ENCODE measurements at regions not wholly inside any gene's neighbourhood (a gene's known extent, or its start where the extent isn't known, plus 50 kb on each side); places are given as distances from the start of the nearest gene placed in this dataset.

- Histone ChIP-seq H3K27me3 (ENCODE audit: insufficient read depth, low read depth, low read length) (no peaks in the 10 kb centered on the region), H3F3A (ENCODE audit: insufficient read depth, low read length, poor library complexity, severe bottlenecking) (no peaks in the 10 kb centered on the region), H3K4me3 (ENCODE audit: low read length) (no peak overlapping the region), H3K9me3 (ENCODE audit: low read length) (no peaks in the 10 kb centered on the region), H3K9ac (ENCODE audit: low read length) (no peak overlapping the region), H3K4me2 (ENCODE audit: low read length) (no peak overlapping the region), H3K27ac (ENCODE audit: low read length) (no peak overlapping the region), H4K20me1 (ENCODE audit: insufficient read depth) (no peaks in the 10 kb centered on the region), H3K9me2 (ENCODE audit: insufficient read depth, low read length) (no peaks in the 10 kb centered on the region), H3K36me3 (ENCODE audit: insufficient read depth, low read length) (no peaks in the 10 kb centered on the region), H3K79me2 (replicated peaks; ENCODE audit: insufficient read depth, low read length) (no peaks in the 10 kb centered on the region), H2AFZ (ENCODE audit: low read depth, low read length) (no peak overlapping the region)
- TF ChIP-seq REST (IDR thresholded peaks at IDR 0.05; ENCODE audit: borderline replicate concordance) (no peak), SMC3 (conservative IDR thresholded peaks at IDR 0.05; ENCODE audit: poor library complexity) (no peak), EP300 (conservative IDR thresholded peaks at IDR 0.05; ENCODE audit: poor library complexity, severe bottlenecking) (no peak), TAF1 (IDR thresholded peaks at IDR 0.05; ENCODE audit: low read depth) (no peak), CTCF (IDR thresholded peaks at IDR 0.05; ENCODE audit: poor library complexity, severe bottlenecking) (no peak), EZH2 (IDR thresholded peaks at IDR 0.05; ENCODE audit: borderline replicate concordance, insufficient read depth, low read length, poor library complexity, severe bottlenecking) (no peak), MXI1 (conservative IDR thresholded peaks at IDR 0.05; ENCODE audit: poor library complexity, severe bottlenecking) (no peak)
Observed at GRCh38 chr5:165508861-165509260, 2003.4 kb downstream of the MAT2B start.

GRCh38 chr5:165521816-165522610 is 2016.6 kb downstream of the MAT2B start:
- Histone ChIP-seq H4K20me1 (ENCODE audit: insufficient read depth) (no peaks in the 10 kb centered on the region), H3K36me3 (ENCODE audit: insufficient read depth, low read length) (no peaks in the 10 kb centered on the region), H3K27me3 (ENCODE audit: insufficient read depth, low read depth, low read length) (no peaks in the 10 kb centered on the region), H3K4me2 (ENCODE audit: low read length) (no peak overlapping the region), H3K9me2 (ENCODE audit: insufficient read depth, low read length) (no peaks in the 10 kb centered on the region), H2AFZ (ENCODE audit: low read depth, low read length) (no peak overlapping the region), H3K27ac (ENCODE audit: low read length) (no peak overlapping the region), H3K4me3 (ENCODE audit: low read length) (no peak overlapping the region), H3K9me3 (ENCODE audit: low read length) (no peaks in the 10 kb centered on the region), H3F3A (ENCODE audit: insufficient read depth, low read length, poor library complexity, severe bottlenecking) (no peaks in the 10 kb centered on the region), H3K79me2 (replicated peaks; ENCODE audit: insufficient read depth, low read length) (no peaks in the 10 kb centered on the region), H3K9ac (ENCODE audit: low read length) (no peak overlapping the region)
- TF ChIP-seq MXI1 (conservative IDR thresholded peaks at IDR 0.05; ENCODE audit: poor library complexity, severe bottlenecking) (no peak), SMC3 (conservative IDR thresholded peaks at IDR 0.05; ENCODE audit: poor library complexity) (no peak), REST (IDR thresholded peaks at IDR 0.05; ENCODE audit: borderline replicate concordance) (no peak), EZH2 (IDR thresholded peaks at IDR 0.05; ENCODE audit: borderline replicate concordance, insufficient read depth, low read length, poor library complexity, severe bottlenecking) (no peak), CTCF (IDR thresholded peaks at IDR 0.05; ENCODE audit: poor library complexity, severe bottlenecking) (no peak), TAF1 (IDR thresholded peaks at IDR 0.05; ENCODE audit: low read depth) (no peak), POLR2AphosphoS5 (IDR thresholded peaks at IDR 0.05) (no peak), EP300 (conservative IDR thresholded peaks at IDR 0.05; ENCODE audit: poor library complexity, severe bottlenecking) (no peak), RAD21 (conservative IDR thresholded peaks at IDR 0.05) (no peak)
